LoVo (cell line): ENCODE measurements at regions not wholly inside any gene's neighbourhood (a gene's known extent, or its start where the extent isn't known, plus 50 kb on each side); places are given as distances from the start of the nearest gene placed in this dataset.

Experiments used
- DNase-seq: peaks from one replicate; pipeline ENCODE4 v3.0.0-alpha.2; 2016; ENCODE audit warnings: low spot score

GRCh38 chr3:117557464-117558090 lies 848.0 kb downstream of the TUSC7 start:
- DNase-seq = no peak

- DNase-seq = no peak
Measured at GRCh38 chr3:117558681-117559080, 849.1 kb downstream of the TUSC7 start.

- no peak for DNase-seq
Measured at GRCh38 chr3:117562000-117562399, 852.4 kb downstream of the TUSC7 start.

DNA sequence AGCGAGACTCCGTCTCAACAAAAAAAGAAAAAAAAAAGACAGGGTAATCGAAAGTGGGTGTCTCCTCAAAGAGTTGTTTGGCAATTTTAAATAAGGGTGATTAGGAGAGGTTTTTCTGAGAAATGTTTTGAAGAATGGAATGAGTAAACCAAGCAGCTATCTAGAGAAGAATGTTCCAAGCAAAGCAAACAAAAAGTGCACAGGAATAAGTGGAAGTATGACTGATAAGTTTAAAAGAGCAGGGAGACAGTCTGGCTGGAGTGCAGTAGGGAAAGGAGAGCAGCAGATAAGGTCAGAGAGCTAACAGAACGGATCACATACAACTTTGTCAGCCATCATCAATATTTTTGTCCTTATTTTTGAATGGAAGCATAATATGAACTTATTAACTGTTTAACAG lies 853.5 kb downstream of the TUSC7 start:
- DNase-seq = no peak

- DNase-seq = no peak
Measured at GRCh38 chr3:117565777-117566176, 856.2 kb downstream of the TUSC7 start.

GRCh38 chr3:117566926-117567325 lies 857.3 kb downstream of the TUSC7 start:
- no peak for DNase-seq

DNA sequence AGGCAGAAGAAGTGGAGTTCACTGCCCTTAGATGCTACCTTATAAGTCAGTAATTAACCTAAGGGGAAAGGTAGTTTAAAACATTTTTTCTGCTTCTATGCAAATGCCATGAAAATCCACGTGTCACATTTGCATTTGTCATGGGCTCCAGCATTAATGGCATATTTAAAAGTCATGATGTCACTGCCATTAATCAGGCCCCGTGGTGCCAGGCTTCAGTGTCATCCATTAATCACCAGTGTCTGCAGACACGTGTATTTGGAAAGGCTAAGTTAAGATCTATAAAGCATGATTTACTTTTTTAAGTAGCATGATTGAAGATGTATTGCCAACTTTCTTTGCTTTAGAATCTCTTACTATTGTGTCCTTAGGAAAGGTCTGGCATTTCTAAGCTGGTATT lies 857.8 kb downstream of the TUSC7 start:
- DNase-seq = no peak

DNA sequence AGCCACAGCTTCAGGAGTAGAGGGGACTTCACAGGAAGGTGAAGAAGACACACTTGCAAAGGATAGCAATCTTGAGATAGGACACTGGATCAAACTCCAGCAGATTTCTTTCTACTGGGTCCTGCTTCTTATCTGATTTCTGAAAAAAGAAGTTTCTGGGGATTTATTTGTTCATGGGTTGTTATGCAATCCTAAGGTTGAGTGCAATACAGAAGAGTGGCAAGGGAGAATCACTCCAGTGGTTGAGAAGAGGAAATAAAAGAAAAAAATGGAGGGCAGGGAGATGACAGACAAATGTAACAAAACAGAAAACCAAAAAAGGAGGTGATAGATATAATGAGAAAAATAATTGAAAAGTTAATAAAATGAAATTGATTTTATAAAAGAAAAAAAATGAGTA lies 858.3 kb downstream of the TUSC7 start:
- DNase-seq = no peak

DNA sequence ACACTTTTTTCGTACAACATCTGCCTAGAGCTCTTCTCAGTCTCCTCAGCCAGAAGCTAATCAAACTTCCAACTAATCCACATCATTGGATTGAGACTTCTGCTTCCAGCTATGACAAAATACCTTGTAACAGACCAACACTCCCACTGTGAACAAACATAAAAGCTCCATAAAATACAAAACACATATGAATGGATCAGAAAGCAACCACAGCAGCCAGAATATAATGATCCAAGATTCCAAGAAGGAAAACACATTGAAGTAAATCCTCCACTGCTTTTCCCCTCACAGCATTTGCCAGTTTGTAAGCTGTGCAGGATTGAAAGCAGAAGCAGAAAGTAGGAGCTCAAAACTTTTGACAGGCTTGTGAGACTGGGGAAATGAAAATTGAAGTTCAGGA lies 863.2 kb downstream of the TUSC7 start:
- no peak for DNase-seq

DNA sequence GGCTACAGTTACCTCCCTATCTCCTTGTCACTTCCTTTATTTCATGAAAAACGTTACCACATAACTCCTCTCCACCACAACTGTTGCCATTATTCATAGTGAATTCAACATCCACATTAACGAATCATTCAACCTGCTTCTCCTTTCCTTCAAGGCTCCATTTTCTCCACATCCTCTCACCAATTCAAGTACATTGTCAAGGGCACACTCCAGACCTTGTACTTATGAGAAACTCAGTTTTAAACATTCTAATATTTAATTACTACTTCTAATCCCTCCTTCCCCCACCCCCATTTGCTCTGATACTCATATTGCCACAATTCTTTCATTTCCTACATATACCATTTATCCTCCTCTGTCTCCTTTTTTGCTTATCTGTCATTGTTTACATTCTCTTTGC lies 871.2 kb downstream of the TUSC7 start:
- no peak for DNase-seq

- no peak for DNase-seq
Measured at GRCh38 chr3:117586161-117586560, 876.6 kb downstream of the TUSC7 start.

DNA sequence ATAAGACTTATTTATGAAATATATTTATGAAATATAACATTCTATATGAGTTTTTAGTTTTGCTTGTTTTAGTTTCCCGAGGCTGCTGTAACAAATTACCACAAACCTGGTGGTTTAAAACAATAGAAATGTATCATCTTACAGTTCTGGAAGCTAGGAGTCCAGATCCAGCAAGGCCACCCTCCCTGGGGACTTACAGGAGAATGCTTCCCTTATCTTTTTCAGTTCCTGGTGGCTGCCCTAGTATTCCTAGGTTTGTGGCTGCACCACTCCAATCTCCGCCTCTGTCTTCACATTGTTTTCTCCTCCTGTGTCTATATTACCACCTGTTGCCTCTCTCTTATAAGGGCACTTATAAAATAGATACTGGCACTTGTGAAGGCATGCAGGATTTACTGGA lies 877.8 kb downstream of the TUSC7 start:
- DNase-seq = no peak

DNA sequence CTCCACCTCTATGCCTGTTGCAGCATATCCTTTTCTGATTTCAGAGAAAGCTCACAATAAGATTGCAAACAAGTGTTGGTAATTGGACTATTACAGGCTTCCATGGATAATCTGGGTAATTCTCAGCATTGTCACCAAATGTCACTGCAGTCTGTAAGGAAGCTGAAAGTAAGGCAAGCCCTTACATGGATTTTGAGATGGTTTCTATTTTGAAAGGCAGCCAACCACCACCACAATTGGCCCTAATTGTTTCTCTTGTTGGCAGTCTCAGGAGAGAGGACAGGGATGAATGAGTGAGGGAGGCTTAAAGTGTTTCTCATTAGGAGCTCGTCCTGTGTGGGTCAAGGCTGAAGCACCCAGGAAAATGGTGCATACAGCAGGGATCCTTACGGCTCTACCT lies 879.9 kb downstream of the TUSC7 start:
- no peak for DNase-seq

DNA sequence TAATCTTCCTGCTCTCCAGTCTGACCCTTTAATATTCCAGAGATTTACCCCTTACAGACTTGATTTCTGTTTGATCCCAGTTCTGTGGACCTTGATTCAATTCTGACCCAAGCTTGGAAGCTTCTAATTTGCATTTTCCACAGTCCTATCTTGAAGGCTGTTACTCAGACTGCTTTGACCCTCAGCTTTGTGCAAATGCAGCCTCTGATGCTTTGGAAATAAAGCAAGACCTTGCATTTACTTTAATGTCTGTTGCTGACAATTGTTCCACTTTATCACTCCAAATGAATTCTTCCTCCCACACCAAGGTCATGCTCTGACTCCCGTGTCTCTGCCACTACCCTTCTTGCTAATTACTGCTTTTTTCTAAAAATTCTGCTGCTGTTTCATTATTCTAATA lies 886.0 kb downstream of the TUSC7 start:
- DNase-seq = no peak

DNA sequence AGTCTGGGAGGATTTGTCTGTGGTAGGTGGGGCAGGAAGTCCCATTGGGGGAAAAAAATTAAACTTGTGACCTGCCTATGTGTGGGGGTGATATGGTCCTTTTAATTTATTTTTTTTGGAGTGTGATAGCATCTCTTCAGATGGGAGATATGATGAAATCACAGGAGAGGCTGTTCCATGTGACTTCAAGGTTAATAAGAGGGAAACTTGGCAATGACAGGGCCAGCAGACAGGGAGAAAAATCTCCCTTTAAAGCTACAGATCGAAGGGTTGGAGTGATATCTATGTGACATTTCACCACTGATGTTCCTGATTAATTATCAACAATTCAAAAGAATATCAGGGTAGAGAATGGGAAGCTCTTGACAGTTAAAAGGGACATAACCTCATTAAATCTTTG lies 886.9 kb downstream of the TUSC7 start:
- DNase-seq = no peak

- DNase-seq = no peak
Measured at GRCh38 chr3:117597865-117598264, 888.3 kb downstream of the TUSC7 start.

GRCh38 chr3:117600112-117600511 lies 890.5 kb downstream of the TUSC7 start:
- DNase-seq = no peak

- DNase-seq = no peak
Measured at GRCh38 chr3:117600666-117601065, 891.1 kb downstream of the TUSC7 start.

- DNase-seq = no peak
Measured at GRCh38 chr3:117602058-117602644, 892.6 kb downstream of the TUSC7 start.

DNA sequence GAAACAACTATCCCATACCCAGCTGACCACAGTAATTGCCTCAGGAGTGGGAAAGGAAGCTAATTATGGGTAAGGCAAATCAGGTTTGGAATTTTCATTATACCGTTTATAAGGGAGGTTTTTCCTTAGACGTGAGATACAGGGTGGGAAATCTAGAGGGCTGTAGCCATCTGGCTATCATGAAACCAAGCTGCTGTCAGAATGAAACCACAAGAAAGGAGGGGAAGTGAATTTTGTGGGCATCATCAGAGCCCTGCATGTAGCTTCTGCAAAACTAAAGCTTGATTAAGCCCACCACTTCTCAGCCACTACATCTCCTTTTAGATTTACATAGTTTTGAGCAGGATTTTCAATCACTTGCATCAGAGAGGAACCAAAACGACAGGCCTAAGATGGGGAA lies 893.5 kb downstream of the TUSC7 start:
- no peak for DNase-seq

GRCh38 chr3:117606866-117607265 lies 897.3 kb downstream of the TUSC7 start:
- no peak for DNase-seq

- DNase-seq = no peak
Measured at GRCh38 chr3:117609330-117609729, 899.8 kb downstream of the TUSC7 start.

DNA sequence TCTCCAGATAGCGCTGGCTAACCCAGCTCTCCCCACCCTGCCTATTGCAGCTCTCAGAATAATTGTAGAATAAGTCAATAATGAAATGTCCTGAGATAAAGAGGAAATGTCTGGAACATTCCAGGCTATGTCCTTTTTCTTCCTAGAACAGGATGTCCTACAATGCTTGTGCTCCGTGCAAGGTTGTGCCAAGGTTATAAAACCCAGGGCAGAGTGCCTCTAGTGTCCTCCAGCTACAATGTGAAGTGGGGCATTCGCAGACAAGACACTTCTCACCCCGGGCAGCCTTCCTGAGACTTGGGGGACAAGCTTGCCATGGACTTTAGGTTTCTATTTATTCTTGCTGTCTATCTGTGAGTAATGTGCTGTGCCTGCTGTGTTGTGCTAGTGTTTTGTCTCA lies 900.6 kb downstream of the TUSC7 start:
- DNase-seq = no peak

DNA sequence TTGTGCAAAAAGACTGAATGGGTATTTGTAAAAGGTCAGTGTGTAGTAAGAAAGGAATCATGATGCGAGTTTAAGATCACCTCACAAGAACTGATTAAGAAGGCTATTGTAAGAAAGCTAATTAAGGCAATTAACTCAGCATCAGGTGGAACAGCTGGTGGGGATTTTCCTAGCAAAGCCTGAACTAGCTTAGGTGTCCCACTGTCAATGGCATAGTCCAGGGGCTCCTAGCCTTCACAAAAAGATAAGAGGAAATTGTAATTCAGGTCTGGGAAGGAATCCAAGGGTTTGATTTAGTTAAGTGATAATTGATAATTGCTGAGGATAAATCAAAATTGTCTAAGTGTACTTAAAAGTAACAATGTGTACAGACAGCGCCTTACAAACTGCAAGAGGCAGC lies 901.6 kb downstream of the TUSC7 start:
- DNase-seq = no peak
